GM23338 (cell line): ENCODE measurements at regions not wholly inside any gene's neighbourhood (a gene's known extent, or its start where the extent isn't known, plus 50 kb on each side); places are given as distances from the start of the nearest gene placed in this dataset.

ENCODE experiments used
- ATAC-seq: fragments of 200-7000 bp; cut with Tn5 transposase; 3 replicates; pipeline ENCODE4 v1.9.1; 2020
- DNase-seq: peaks from one replicate; pipeline ENCODE4 v3.0.0-alpha.2; 2015; ENCODE audit warnings: low spot score
- H2AFZ ChIP-seq: fragments of 200-600 bp; sonication (generic); 2 replicates; pipeline ENCODE4 v1.8.0; 2016; ENCODE audit warnings: antibody characterized with exemption, mild to moderate bottlenecking, moderate library complexity
- H3F3A ChIP-seq: fragments of 200-600 bp; sonication (generic); replicated peaks from 2 replicates; pipeline ENCODE4 v1.8.0; 2017; ENCODE audit warnings: antibody characterized with exemption, mixed run types, low read depth
- H3K27ac ChIP-seq: fragments of 200-600 bp; sonication (generic); 2 replicates; pipeline ENCODE4 v1.6.1; 2016; ENCODE audit warnings: low read depth
- H3K27me3 ChIP-seq: fragments of 200-600 bp; sonication (generic); 2 replicates; pipeline ENCODE4 v1.8.0; 2016; ENCODE audit warnings: mild to moderate bottlenecking, mixed run types, moderate library complexity; ENCODE audit not compliant: insufficient read depth
- H3K36me3 ChIP-seq: fragments of 200-600 bp; sonication (generic); 2 replicates; pipeline ENCODE4 v1.8.0; 2016; ENCODE audit warnings: mild to moderate bottlenecking; ENCODE audit not compliant: insufficient read depth
- H3K4me1 ChIP-seq: fragments of 200-600 bp; sonication (generic); 2 replicates; pipeline ENCODE4 v1.8.0; 2016; ENCODE audit warnings: mild to moderate bottlenecking, moderate library complexity; ENCODE audit not compliant: insufficient read depth
- H3K4me2 ChIP-seq: fragments of 200-600 bp; sonication (generic); 2 replicates; pipeline ENCODE4 v1.7.1; 2017; ENCODE audit warnings: mixed run types
- H3K4me3 ChIP-seq: fragments of 200-600 bp; sonication (generic); 2 replicates; pipeline ENCODE4 v1.6.1; 2016; ENCODE audit warnings: mixed run types
- H3K79me2 ChIP-seq: fragments of 200-600 bp; sonication (generic); replicated peaks from 2 replicates; pipeline ENCODE4 v1.8.0; 2017; ENCODE audit warnings: mild to moderate bottlenecking; ENCODE audit not compliant: insufficient read depth
- H3K9me2 ChIP-seq: fragments of 200-600 bp; sonication (generic); 2 replicates; pipeline ENCODE4 v1.8.0; 2017; ENCODE audit not compliant: insufficient read depth
- H4K20me1 ChIP-seq: fragments of 200-600 bp; sonication (generic); replicated peaks from 2 replicates; pipeline ENCODE4 v1.8.0; 2017; ENCODE audit warnings: mild to moderate bottlenecking; ENCODE audit not compliant: insufficient read depth
- H3K27ac Mint-ChIP-seq: 2 replicates; pipeline ENCODE4 v1.8.0; 2020; ENCODE audit warnings: inconsistent platforms, mild to moderate bottlenecking, moderate library complexity, mixed read lengths
- H3K27me3 Mint-ChIP-seq: 3 replicates; pipeline ENCODE4 v1.8.0; 2022; ENCODE audit warnings: low read depth, mild to moderate bottlenecking, moderate library complexity, mixed read lengths, inconsistent platforms; ENCODE audit not compliant: insufficient read depth, poor library complexity
- H3K36me3 Mint-ChIP-seq: 3 replicates; pipeline ENCODE4 v1.8.0; 2021; ENCODE audit warnings: low read depth, mild to moderate bottlenecking, inconsistent platforms, moderate library complexity, mixed read lengths
- H3K4me1 Mint-ChIP-seq: 3 replicates; pipeline ENCODE4 v1.8.0; 2020; ENCODE audit warnings: mild to moderate bottlenecking, inconsistent platforms, mixed read lengths
- H3K4me3 Mint-ChIP-seq: 3 replicates; pipeline ENCODE4 v1.8.0; 2021; ENCODE audit warnings: moderate library complexity, mild to moderate bottlenecking, inconsistent platforms, mixed read lengths
- H3K9me3 Mint-ChIP-seq: 3 replicates; pipeline ENCODE4 v1.8.0; 2020; ENCODE audit warnings: moderate library complexity, mild to moderate bottlenecking, inconsistent platforms, mixed read lengths
- CREB1 ChIP-seq: fragments of 250-450 bp; sonication (Bioruptor Pico); IDR thresholded peaks from 2 replicates; pipeline ENCODE4 v1.5.0; 2020; ENCODE audit warnings: low read depth, mild to moderate bottlenecking, moderate library complexity
- ETS1 ChIP-seq: IDR thresholded peaks from 2 replicates; pipeline ENCODE4 v1.6.1; 2016; ENCODE audit warnings: antibody characterized with exemption
- POLR2AphosphoS5 ChIP-seq: IDR thresholded peaks from 2 replicates; pipeline ENCODE4 v1.6.1; 2016; ENCODE audit warnings: antibody characterized with exemption, low read depth
- STAT1 ChIP-seq: IDR thresholded peaks from one replicate; pipeline ENCODE4 v1.6.1; 2016; ENCODE audit warnings: antibody characterized with exemption; ENCODE audit not compliant: unreplicated experiment
- ZNF114 ChIP-seq: fragments of 250-450 bp; sonication (Bioruptor Pico); IDR thresholded peaks from 2 replicates; pipeline ENCODE4 v1.5.0; 2020; ENCODE audit warnings: mild to moderate bottlenecking, moderate library complexity
- TF ChIP-seq, protein P1 (sequence below): fragments of 250-450 bp; sonication (Bioruptor Pico); IDR thresholded peaks from 2 replicates; pipeline ENCODE4 v1.5.0; 2020; ENCODE audit warnings: mild to moderate bottlenecking, moderate library complexity

DNA sequence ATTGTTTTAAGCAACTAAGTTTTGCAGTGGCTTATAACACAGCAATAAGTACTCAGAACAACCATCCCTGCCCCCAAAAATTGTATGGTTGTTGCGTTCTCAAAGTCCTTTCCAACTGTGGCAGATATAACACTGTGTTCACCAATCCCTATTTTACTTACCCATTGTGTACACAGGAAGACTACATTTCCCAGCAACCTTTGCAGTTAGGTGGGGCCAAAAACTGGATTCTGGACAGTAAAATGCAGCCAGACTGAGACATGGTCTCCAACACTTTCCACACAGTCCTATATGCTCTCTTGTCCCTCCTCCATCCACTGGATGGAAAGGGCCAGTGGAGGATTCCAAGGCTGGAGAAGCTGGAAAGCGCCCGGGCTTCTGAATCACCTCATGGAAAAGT, 523.6 kb downstream of the BCOR start (continued):
- TF ChIP-seq, protein P1, sequence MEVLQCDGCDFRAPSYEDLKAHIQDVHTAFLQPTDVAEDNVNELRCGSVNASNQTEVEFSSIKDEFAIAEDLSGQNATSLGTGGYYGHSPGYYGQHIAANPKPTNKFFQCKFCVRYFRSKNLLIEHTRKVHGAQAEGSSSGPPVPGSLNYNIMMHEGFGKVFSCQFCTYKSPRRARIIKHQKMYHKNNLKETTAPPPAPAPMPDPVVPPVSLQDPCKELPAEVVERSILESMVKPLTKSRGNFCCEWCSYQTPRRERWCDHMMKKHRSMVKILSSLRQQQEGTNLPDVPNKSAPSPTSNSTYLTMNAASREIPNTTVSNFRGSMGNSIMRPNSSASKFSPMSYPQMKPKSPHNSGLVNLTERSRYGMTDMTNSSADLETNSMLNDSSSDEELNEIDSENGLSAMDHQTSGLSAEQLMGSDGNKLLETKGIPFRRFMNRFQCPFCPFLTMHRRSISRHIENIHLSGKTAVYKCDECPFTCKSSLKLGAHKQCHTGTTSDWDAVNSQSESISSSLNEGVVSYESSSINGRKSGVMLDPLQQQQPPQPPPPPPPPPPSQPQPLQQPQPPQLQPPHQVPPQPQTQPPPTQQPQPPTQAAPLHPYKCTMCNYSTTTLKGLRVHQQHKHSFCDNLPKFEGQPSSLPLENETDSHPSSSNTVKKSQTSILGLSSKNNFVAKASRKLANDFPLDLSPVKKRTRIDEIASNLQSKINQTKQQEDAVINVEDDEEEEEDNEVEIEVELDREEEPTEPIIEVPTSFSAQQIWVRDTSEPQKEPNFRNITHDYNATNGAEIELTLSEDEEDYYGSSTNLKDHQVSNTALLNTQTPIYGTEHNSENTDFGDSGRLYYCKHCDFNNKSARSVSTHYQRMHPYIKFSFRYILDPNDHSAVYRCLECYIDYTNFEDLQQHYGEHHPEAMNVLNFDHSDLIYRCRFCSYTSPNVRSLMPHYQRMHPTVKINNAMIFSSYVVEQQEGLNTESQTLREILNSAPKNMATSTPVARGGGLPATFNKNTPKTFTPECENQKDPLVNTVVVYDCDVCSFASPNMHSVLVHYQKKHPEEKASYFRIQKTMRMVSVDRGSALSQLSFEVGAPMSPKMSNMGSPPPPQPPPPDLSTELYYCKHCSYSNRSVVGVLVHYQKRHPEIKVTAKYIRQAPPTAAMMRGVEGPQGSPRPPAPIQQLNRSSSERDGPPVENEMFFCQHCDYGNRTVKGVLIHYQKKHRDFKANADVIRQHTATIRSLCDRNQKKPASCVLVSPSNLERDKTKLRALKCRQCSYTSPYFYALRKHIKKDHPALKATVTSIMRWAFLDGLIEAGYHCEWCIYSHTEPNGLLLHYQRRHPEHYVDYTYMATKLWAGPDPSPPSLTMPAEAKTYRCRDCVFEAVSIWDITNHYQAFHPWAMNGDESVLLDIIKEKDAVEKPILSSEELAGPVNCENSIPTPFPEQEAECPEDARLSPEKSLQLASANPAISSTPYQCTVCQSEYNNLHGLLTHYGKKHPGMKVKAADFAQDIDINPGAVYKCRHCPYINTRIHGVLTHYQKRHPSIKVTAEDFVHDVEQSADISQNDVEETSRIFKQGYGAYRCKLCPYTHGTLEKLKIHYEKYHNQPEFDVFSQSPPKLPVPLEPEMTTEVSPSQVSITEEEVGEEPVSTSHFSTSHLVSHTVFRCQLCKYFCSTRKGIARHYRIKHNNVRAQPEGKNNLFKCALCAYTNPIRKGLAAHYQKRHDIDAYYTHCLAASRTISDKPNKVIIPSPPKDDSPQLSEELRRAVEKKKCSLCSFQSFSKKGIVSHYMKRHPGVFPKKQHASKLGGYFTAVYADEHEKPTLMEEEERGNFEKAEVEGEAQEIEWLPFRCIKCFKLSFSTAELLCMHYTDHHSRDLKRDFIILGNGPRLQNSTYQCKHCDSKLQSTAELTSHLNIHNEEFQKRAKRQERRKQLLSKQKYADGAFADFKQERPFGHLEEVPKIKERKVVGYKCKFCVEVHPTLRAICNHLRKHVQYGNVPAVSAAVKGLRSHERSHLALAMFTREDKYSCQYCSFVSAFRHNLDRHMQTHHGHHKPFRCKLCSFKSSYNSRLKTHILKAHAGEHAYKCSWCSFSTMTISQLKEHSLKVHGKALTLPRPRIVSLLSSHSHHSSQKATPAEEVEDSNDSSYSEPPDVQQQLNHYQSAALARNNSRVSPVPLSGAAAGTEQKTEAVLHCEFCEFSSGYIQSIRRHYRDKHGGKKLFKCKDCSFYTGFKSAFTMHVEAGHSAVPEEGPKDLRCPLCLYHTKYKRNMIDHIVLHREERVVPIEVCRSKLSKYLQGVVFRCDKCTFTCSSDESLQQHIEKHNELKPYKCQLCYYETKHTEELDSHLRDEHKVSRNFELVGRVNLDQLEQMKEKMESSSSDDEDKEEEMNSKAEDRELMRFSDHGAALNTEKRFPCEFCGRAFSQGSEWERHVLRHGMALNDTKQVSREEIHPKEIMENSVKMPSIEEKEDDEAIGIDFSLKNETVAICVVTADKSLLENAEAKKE (CRISPR knock-in tag): no peak
- TF ChIP-seq ZNF114 (CRISPR knock-in tag): no peak
- TF ChIP-seq STAT1: no peak

DNA sequence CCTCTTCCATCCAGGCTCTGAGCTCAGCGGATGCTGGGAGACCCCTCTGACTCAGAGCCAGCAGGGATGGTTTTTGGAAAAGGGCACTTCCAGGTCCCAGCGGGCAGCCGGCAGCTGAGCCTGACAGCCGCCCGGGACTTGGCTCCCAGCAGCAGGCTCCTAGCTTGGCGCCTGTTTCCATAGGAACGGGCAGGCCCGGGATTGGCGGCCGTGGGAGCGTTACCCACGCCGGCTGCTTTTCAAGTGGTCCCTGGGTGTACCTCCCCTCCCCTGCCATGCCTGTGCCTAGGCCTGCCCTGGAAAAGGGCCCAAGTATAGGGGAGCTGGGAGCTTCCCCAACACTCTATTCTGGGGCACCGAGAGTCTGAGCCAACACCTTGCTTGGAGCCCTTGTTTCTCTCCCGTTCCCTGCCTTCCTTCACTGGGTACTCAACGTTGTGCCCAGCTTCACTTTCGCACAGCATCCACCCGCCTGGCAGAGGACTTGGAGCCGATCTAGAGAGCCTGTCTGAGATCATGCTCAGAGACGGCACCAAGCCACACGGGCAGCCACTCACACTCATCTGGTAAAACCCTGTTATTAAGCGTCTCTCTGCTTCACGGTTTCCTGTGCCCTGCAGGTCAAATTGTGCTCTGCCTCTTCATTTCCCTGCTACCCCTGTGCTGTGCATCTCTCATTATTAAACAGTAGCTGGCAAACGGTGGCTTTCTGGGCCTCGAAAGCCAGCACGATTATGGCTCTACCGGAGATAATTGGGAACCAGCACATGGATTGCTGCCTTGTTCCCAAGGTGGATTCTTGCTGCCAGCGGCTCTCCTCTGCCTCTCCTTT, 521.5 kb downstream of the BCOR start:
- peak; percentile 70 for ATAC-seq
- TF ChIP-seq, protein P1 (CRISPR knock-in tag): no peak
- no peak for TF ChIP-seq POLR2AphosphoS5
- no peak for TF ChIP-seq ETS1
- TF ChIP-seq CREB1 (CRISPR knock-in tag): no peak

More for the DNA sequence above, 521.5 kb downstream of the BCOR start:
- Histone ChIP-seq H3K4me3 (no peak overlapping the region), H3K9me2 (no peaks in the 10 kb centered on the region), H3K27ac (no peak overlapping the region), H4K20me1 (no peaks in the 10 kb centered on the region), H3K27me3 (no peaks in the 10 kb centered on the region), H3K4me2 (no peak overlapping the region), H3K79me2 (no peaks in the 10 kb centered on the region), H2AFZ (no peak overlapping the region), H3F3A (no peaks in the 10 kb centered on the region), H3K4me1 (no peaks in the 10 kb centered on the region), H3K36me3 (no peaks in the 10 kb centered on the region)
- no peak overlapping the region for H3K27ac Mint-ChIP-seq
- H3K4me1 Mint-ChIP-seq: peaks cover 14% of the 10 kb centered on the region; the same call in 2 of the 3 replicates
- H3K4me3 Mint-ChIP-seq: no peak overlapping the region
- H3K9me3 Mint-ChIP-seq: no peaks in the 10 kb centered on the region
- H3K36me3 Mint-ChIP-seq: no peaks in the 10 kb centered on the region
- no peaks in the 10 kb centered on the region for H3K27me3 Mint-ChIP-seq
- peak; percentile 6 for DNase-seq
